ENCODE measurements at regions not wholly inside any gene's neighbourhood (a gene's known extent, or its start where the extent isn't known, plus 50 kb on each side); places are given as distances from the start of the nearest gene placed in this dataset.

- no peak overlapping the region for H3K4me3 ChIP-seq
- TF ChIP-seq CTCF (IDR thresholded peaks at IDR 0.05): no peak
- ATAC-seq: no peak
- intact Hi-C loops (cut with DNase I, micrococcal nuclease): no loop called here
- H3K9me3 ChIP-seq: no peaks in the 10 kb centered on the region
- no peak for DNase-seq
- no peaks in the 10 kb centered on the region for H3K4me1 ChIP-seq (ENCODE audit: low read depth)
- H3K36me3 ChIP-seq (ENCODE audit: low read depth): no peaks in the 10 kb centered on the region
These were observed 716.4 kb upstream of the ADAMTS5 start for GRCh38 chr21:27683292-27683691.

GRCh38 chr21:27681841-27682240, 715.0 kb upstream of the ADAMTS5 start:
- ATAC-seq (no peak), DNase-seq (no peak)
- no peaks in the 10 kb centered on the region for H3K9me3 ChIP-seq
- H3K4me1 ChIP-seq (ENCODE audit: low read depth): no peaks in the 10 kb centered on the region
- H3K36me3 ChIP-seq (ENCODE audit: low read depth): no peaks in the 10 kb centered on the region
- no peak for TF ChIP-seq CTCF (IDR thresholded peaks at IDR 0.05)
- intact Hi-C loops (cut with DNase I, micrococcal nuclease): no loop called here
- no peak overlapping the region for H3K4me3 ChIP-seq

GRCh38 chr21:27681038-27681437, 714.1 kb upstream of the ADAMTS5 start:
- intact Hi-C loops (cut with DNase I, micrococcal nuclease): no loop called here
- TF ChIP-seq CTCF (IDR thresholded peaks at IDR 0.05): no peak
- ATAC-seq (no peak), DNase-seq (no peak)
- Histone ChIP-seq H3K9me3 (no peaks in the 10 kb centered on the region), H3K36me3 (ENCODE audit: low read depth) (no peaks in the 10 kb centered on the region), H3K4me1 (ENCODE audit: low read depth) (no peaks in the 10 kb centered on the region), H3K4me3 (no peak overlapping the region)

GRCh38 chr21:27680181-27680580, 713.3 kb upstream of the ADAMTS5 start:
- Histone ChIP-seq H3K4me1 (ENCODE audit: low read depth) (no peaks in the 10 kb centered on the region), H3K4me3 (no peak overlapping the region), H3K9me3 (no peaks in the 10 kb centered on the region), H3K36me3 (ENCODE audit: low read depth) (no peaks in the 10 kb centered on the region)
- no peak for TF ChIP-seq CTCF (IDR thresholded peaks at IDR 0.05)
- intact Hi-C loops (cut with DNase I, micrococcal nuclease): no loop called here
- ATAC-seq (no peak), DNase-seq (no peak)

- no peaks in the 10 kb centered on the region for H3K36me3 ChIP-seq (ENCODE audit: low read depth)
- DNase-seq: no peak
- no peak for ATAC-seq
- TF ChIP-seq CTCF (IDR thresholded peaks at IDR 0.05): no peak
- no peaks in the 10 kb centered on the region for H3K4me1 ChIP-seq (ENCODE audit: low read depth)
- H3K9me3 ChIP-seq: no peaks in the 10 kb centered on the region
- intact Hi-C loops (cut with DNase I, micrococcal nuclease): no loop called here
- H3K4me3 ChIP-seq: no peak overlapping the region
These were observed 711.6 kb upstream of the ADAMTS5 start for GRCh38 chr21:27678511-27678910.

GRCh38 chr21:27677546-27677945, 710.7 kb upstream of the ADAMTS5 start:
- H3K4me3 ChIP-seq: no peak overlapping the region
- intact Hi-C loops (cut with DNase I, micrococcal nuclease): no loop called here
- no peak for TF ChIP-seq CTCF (IDR thresholded peaks at IDR 0.05)
- no peaks in the 10 kb centered on the region for H3K9me3 ChIP-seq
- ATAC-seq (no peak), DNase-seq (no peak)
- no peaks in the 10 kb centered on the region for H3K36me3 ChIP-seq (ENCODE audit: low read depth)
- no peaks in the 10 kb centered on the region for H3K4me1 ChIP-seq (ENCODE audit: low read depth)
